H9 (cell line): ENCODE measurements at regions not wholly inside any gene's neighbourhood (a gene's known extent, or its start where the extent isn't known, plus 50 kb on each side); places are given as distances from the start of the nearest gene placed in this dataset.
A peak's percentile ranks its signal among the peaks of the same experiment; 100 is the strongest.

Experiments used
- DNase-seq: peaks from one replicate; pipeline ENCODE4 v3.0.0-alpha.2; 2017
- H2AFZ ChIP-seq: one replicate; pipeline ENCODE4 v1.6.1; 2013; ENCODE audit warnings: mild to moderate bottlenecking, low read length, control low read depth, moderate library complexity
- H2AK5ac ChIP-seq: 2 replicates; pipeline ENCODE4 v1.6.1; 2013; ENCODE audit warnings: low read length, control low read depth, mixed read lengths; ENCODE audit not compliant: insufficient read length
- H2BK120ac ChIP-seq: one replicate; pipeline ENCODE4 v1.6.1; 2013; ENCODE audit warnings: low read depth, mild to moderate bottlenecking, low read length, control low read depth, inconsistent platforms; ENCODE audit not compliant: poor library complexity, severe bottlenecking
- H2BK12ac ChIP-seq: 2 replicates; pipeline ENCODE4 v1.6.1; 2013; ENCODE audit warnings: low read length, control low read depth, mixed read lengths, low read depth; ENCODE audit not compliant: insufficient read length
- H2BK15ac ChIP-seq: 2 replicates; pipeline ENCODE4 v1.6.1; 2013; ENCODE audit warnings: low read depth, low read length, control low read depth
- H2BK20ac ChIP-seq: one replicate; pipeline ENCODE4 v1.6.1; 2013; ENCODE audit warnings: low read depth, mild to moderate bottlenecking, low read length, control low read depth, inconsistent platforms; ENCODE audit not compliant: poor library complexity, severe bottlenecking
- H2BK5ac ChIP-seq: 2 replicates; pipeline ENCODE4 v1.6.1; 2013; ENCODE audit warnings: low read length, control low read depth, mixed read lengths; ENCODE audit not compliant: insufficient read length
- H3K14ac ChIP-seq: 2 replicates; pipeline ENCODE4 v1.6.1; 2013; ENCODE audit warnings: low read length, control low read depth; ENCODE audit not compliant: insufficient read depth
- H3K18ac ChIP-seq: 2 replicates; pipeline ENCODE4 v1.6.1; 2013; ENCODE audit warnings: low read depth, mild to moderate bottlenecking, mixed read lengths, low read length, control low read depth; ENCODE audit not compliant: insufficient read length
- H3K23ac ChIP-seq: 2 replicates; pipeline ENCODE4 v1.6.1; 2013; ENCODE audit warnings: low read length, control low read depth, mixed read lengths, low read depth; ENCODE audit not compliant: insufficient read length
- H3K23me2 ChIP-seq: 2 replicates; pipeline ENCODE4 v1.6.1; 2013; ENCODE audit warnings: low read depth, mild to moderate bottlenecking, mixed read lengths, low read length, control low read depth; ENCODE audit not compliant: insufficient read length, poor library complexity, severe bottlenecking
- H3K27ac ChIP-seq: 2 replicates; pipeline ENCODE4 v1.5.1; 2013; ENCODE audit warnings: low read length, control low read depth, mixed read lengths, low read depth; ENCODE audit not compliant: insufficient read length
- H3K27me3 ChIP-seq: 2 replicates; pipeline ENCODE4 v1.6.1; 2013; ENCODE audit warnings: low read length, control low read depth, inconsistent platforms; ENCODE audit not compliant: insufficient read depth
- H3K4ac ChIP-seq: 2 replicates; pipeline ENCODE4 v1.6.1; 2013; ENCODE audit warnings: low read depth, mild to moderate bottlenecking, control low read depth, inconsistent platforms, low read length, moderate library complexity
- H3K4me1 ChIP-seq: 2 replicates; pipeline ENCODE4 v1.6.1; 2013; ENCODE audit warnings: low read length, control low read depth, inconsistent platforms; ENCODE audit not compliant: insufficient read depth
- H3K4me2 ChIP-seq: 2 replicates; pipeline ENCODE4 v1.6.1; 2013; ENCODE audit warnings: low read length, control low read depth, mixed read lengths; ENCODE audit not compliant: insufficient read length, insufficient read depth
- H3K56ac ChIP-seq: 2 replicates; pipeline ENCODE4 v1.6.1; 2013; ENCODE audit warnings: low read depth, mild to moderate bottlenecking, mixed read lengths, low read length, control low read depth; ENCODE audit not compliant: insufficient read length
- H3K79me1 ChIP-seq: 2 replicates; pipeline ENCODE4 v1.6.1; 2013; ENCODE audit warnings: low read depth, mild to moderate bottlenecking, moderate library complexity, low read length, control low read depth, inconsistent platforms; ENCODE audit not compliant: insufficient read depth, poor library complexity, severe bottlenecking
- H3K79me2 ChIP-seq: 2 replicates; pipeline ENCODE4 v1.6.1; 2013; ENCODE audit warnings: low read length, control low read depth, inconsistent platforms; ENCODE audit not compliant: insufficient read depth
- H3K9ac ChIP-seq: 2 replicates; pipeline ENCODE4 v1.6.1; 2013; ENCODE audit warnings: low read length, control low read depth, mixed read lengths; ENCODE audit not compliant: insufficient read length; ENCODE audit errors: extremely low read depth
- H3K9me3 ChIP-seq: one replicate; pipeline ENCODE4 v1.6.1; 2013; ENCODE audit warnings: low read depth, low read length, inconsistent platforms; ENCODE audit not compliant: control insufficient read depth
- H3T11ph ChIP-seq: one replicate; pipeline ENCODE4 v1.6.1; 2013; ENCODE audit warnings: mild to moderate bottlenecking, low read length, control low read depth, inconsistent platforms
- H4K20me1 ChIP-seq: one replicate; pipeline ENCODE4 v1.6.1; 2013; ENCODE audit not compliant: control insufficient read depth, insufficient read length, insufficient read depth
- H4K5ac ChIP-seq: 2 replicates; pipeline ENCODE4 v1.6.1; 2013; ENCODE audit warnings: low read depth, mild to moderate bottlenecking, mixed read lengths, low read length, control low read depth; ENCODE audit not compliant: insufficient read length
- H4K8ac ChIP-seq: replicated peaks from 2 replicates; pipeline ENCODE4 v1.6.1; 2013; ENCODE audit warnings: low read length, control low read depth, mixed read lengths, low read depth; ENCODE audit not compliant: insufficient read length
- H4K91ac ChIP-seq: 2 replicates; pipeline ENCODE4 v1.6.1; 2013; ENCODE audit warnings: low read depth, mild to moderate bottlenecking, moderate library complexity, mixed read lengths, low read length, control low read depth; ENCODE audit not compliant: insufficient read length
- H3K27ac Mint-ChIP-seq, 3 experiments: 2 replicates in 2 of 3; 3 replicates in 1 of 3; pipeline ENCODE4 v1.8.0; 2020 to 2021; ENCODE audit warnings: mixed read lengths in 3 of 3, mild to moderate bottlenecking in 1 of 3, moderate library complexity in 1 of 3
- H3K27me3 Mint-ChIP-seq: 2 replicates; pipeline ENCODE4 v1.8.0; 2021; ENCODE audit warnings: low read depth, mild to moderate bottlenecking, moderate library complexity, mixed read lengths
- H3K36me3 Mint-ChIP-seq, 3 experiments: 2 replicates in 2 of 3; 3 replicates in 1 of 3; pipeline ENCODE4 v1.8.0; 2020 to 2021; ENCODE audit warnings: low read depth in 3 of 3, mixed read lengths in 3 of 3; ENCODE audit not compliant: insufficient read depth in 1 of 3
- H3K4me1 Mint-ChIP-seq, 2 experiments: 2 replicates each; pipeline ENCODE4 v1.8.0; 2020; ENCODE audit warnings: mixed read lengths in 2 of 2
- H3K4me3 Mint-ChIP-seq, 2 experiments: 2 replicates in 1 of 2; 3 replicates in 1 of 2; pipeline ENCODE4 v1.8.0; 2020 to 2021; ENCODE audit warnings: mild to moderate bottlenecking in 2 of 2, mixed read lengths in 2 of 2, moderate library complexity in 1 of 2
- H3K9me3 Mint-ChIP-seq, 2 experiments: 2 replicates in 1 of 2; 3 replicates in 1 of 2; pipeline ENCODE4 v1.8.0; 2020; ENCODE audit warnings: mild to moderate bottlenecking in 2 of 2, mixed read lengths in 2 of 2, moderate library complexity in 1 of 2
- CTCF ChIP-seq: fragments of 200-600 bp; sonication (generic); conservative IDR thresholded peaks from 3 replicates; pipeline ENCODE4 v1.8.0; 2021; ENCODE audit warnings: antibody characterized with exemption, mild to moderate bottlenecking
- WGBS: extraction: QIAGEN DNeasy Blood & Tissue Kit; methylation state at CpG from one replicate; pipeline ENCODE4 v1.1.7; 2013; ENCODE audit warnings: missing lambda C conversion rate, low lambda C conversion rate, mixed read lengths; ENCODE audit not compliant: insufficient read length; ENCODE audit errors: extremely low coverage; 5-methylcytosine and 5-hydroxymethylcytosine counted together

DNA sequence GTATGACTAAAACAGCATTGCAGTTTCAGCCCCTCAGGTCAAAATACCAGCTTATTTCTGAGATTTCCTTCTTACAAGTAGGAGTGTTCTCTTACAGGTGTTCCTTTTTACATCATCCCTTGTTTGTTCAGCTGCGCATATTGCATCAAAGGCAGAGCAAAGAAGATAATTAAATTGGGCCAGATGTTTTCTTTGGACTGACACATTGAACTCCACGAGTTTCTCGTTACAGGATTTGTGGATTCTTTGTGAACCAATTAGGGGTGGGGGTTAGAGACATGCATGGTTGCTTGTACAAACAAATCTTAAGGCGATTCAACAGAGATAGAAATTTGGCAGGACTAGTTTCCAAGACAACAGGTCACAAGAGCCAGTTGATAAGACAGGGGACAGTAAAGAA lies 95.7 kb downstream of the SPANXN4 start:
- no peaks in the 10 kb centered on the region for H3K23me2 ChIP-seq
- H4K20me1 ChIP-seq = no peaks in the 10 kb centered on the region
- Mint-ChIP-seq H3K9me3 (peaks cover 73 to 78% of the 10 kb centered on the region in 2 experiments), H3K36me3 (peaks cover 11 to 12% (median 12%) of the 10 kb centered on the region in 3 experiments), H3K27me3 (0 out of 2 replicates have a peak, but pooled peaks cover 1% of the 10 kb centered on the region), H3K4me1 (peaks cover 7 to 8% of the 10 kb centered on the region in 2 experiments), H3K4me3 (no peak overlapping the region), H3K27ac (peak overlapping the region in 1 of 3 experiments; percentile 2; a peak in 1 of 7 replicates)
- H3K9me3 ChIP-seq = no peaks in the 10 kb centered on the region
- no peak overlapping the region for H4K5ac ChIP-seq
- H3K56ac ChIP-seq = no peak overlapping the region
- no peak overlapping the region for H4K91ac ChIP-seq
- H2BK12ac ChIP-seq = no peak overlapping the region
- H3K14ac ChIP-seq = no peak overlapping the region
- no peak overlapping the region for H2BK5ac ChIP-seq
- no peak overlapping the region for H3K18ac ChIP-seq
- no peaks in the 10 kb centered on the region for H3K27me3 ChIP-seq
- H3K27ac ChIP-seq = no peak overlapping the region
- H3K79me2 ChIP-seq = no peaks in the 10 kb centered on the region
- H2BK20ac ChIP-seq = no peak overlapping the region
- no peaks in the 10 kb centered on the region for H3K79me1 ChIP-seq
- no peak overlapping the region for H3K4ac ChIP-seq
- peaks cover 3% of the 10 kb centered on the region; the same call in 1 of the 2 replicates for H3K4me1 ChIP-seq
- no peak overlapping the region for H3K9ac ChIP-seq
- no peak overlapping the region for H4K8ac ChIP-seq
- no peak overlapping the region for H3T11ph ChIP-seq
- WGBS = no CpG with 5 or more reads among the region's 4 CpGs
- no peak overlapping the region for H2BK15ac ChIP-seq
- no peak overlapping the region for H3K4me2 ChIP-seq
- H3K23ac ChIP-seq = no peak overlapping the region
- no peak for TF ChIP-seq CTCF
- H2AK5ac ChIP-seq = no peak overlapping the region
- no peak for DNase-seq
- H2AFZ ChIP-seq = no peak overlapping the region
- no peak overlapping the region for H2BK120ac ChIP-seq
